ENCODE measurements at regions not wholly inside any gene's neighbourhood (a gene's known extent, or its start where the extent isn't known, plus 50 kb on each side); places are given as distances from the start of the nearest gene placed in this dataset.
A peak's percentile ranks its signal among the peaks of the same experiment; 100 is the strongest.

GRCh38 chr9:655875-656274 lies 185.6 kb upstream of the DMRT1 start:
- Histone ChIP-seq H4K20me1 (ENCODE audit: insufficient read depth, low read length, poor library complexity, severe bottlenecking) (no peaks in the 10 kb centered on the region), H3K9me2 (replicated peaks; ENCODE audit: low read depth, low read length) (no peaks in the 10 kb centered on the region), H3K27me3 (ENCODE audit: insufficient read depth, low read length, poor library complexity, severe bottlenecking) (no peaks in the 10 kb centered on the region), H3K79me2 (ENCODE audit: insufficient read depth, low read length) (no peaks in the 10 kb centered on the region), H3K9ac (ENCODE audit: low read depth, low read length, poor library complexity, severe bottlenecking) (peak overlapping the region; percentile 12), H2AFZ (ENCODE audit: low read length) (no peak overlapping the region), H3K4me2 (ENCODE audit: low read depth, low read length, poor library complexity, severe bottlenecking) (no peak overlapping the region), H3K4me3 (ENCODE audit: low read length, poor library complexity, severe bottlenecking) (no peak overlapping the region), H3F3A (ENCODE audit: low read depth) (no peaks in the 10 kb centered on the region), H3K4me1 (ENCODE audit: insufficient read depth, low read length, poor library complexity, severe bottlenecking) (peaks cover 82% of the 10 kb centered on the region), H3K9me3 (ENCODE audit: insufficient read depth, low read depth, low read length) (no peaks in the 10 kb centered on the region), H3K36me3 (ENCODE audit: insufficient read depth, low read length) (no peaks in the 10 kb centered on the region)
- no peak for TF ChIP-seq EZH2phosphoT487 (IDR thresholded peaks at IDR 0.05; ENCODE audit: borderline replicate concordance)
- TF ChIP-seq CTCF (conservative IDR thresholded peaks at IDR 0.05; ENCODE audit: low read length), result no peak

- H4K20me1 ChIP-seq (ENCODE audit: insufficient read depth, low read length, poor library complexity, severe bottlenecking), result no peaks in the 10 kb centered on the region
- H3K4me2 ChIP-seq (ENCODE audit: low read depth, low read length, poor library complexity, severe bottlenecking), result peak overlapping the region; percentile 8
- no peak overlapping the region for H3K4me3 ChIP-seq (ENCODE audit: low read length, poor library complexity, severe bottlenecking)
- no peaks in the 10 kb centered on the region for H3K27me3 ChIP-seq (ENCODE audit: insufficient read depth, low read length, poor library complexity, severe bottlenecking)
- H2AFZ ChIP-seq (ENCODE audit: low read length), result no peak overlapping the region; the same call in 1 of the 2 replicates
- H3K9ac ChIP-seq (ENCODE audit: low read depth, low read length, poor library complexity, severe bottlenecking), result peak overlapping the region; percentile 4
- H3K79me2 ChIP-seq (ENCODE audit: insufficient read depth, low read length), result no peaks in the 10 kb centered on the region
- no peaks in the 10 kb centered on the region for H3K36me3 ChIP-seq (ENCODE audit: insufficient read depth, low read length)
- H3K9me3 ChIP-seq (ENCODE audit: insufficient read depth, low read depth, low read length), result no peaks in the 10 kb centered on the region
- H3K4me1 ChIP-seq (ENCODE audit: insufficient read depth, low read length, poor library complexity, severe bottlenecking), result peaks cover 77% of the 10 kb centered on the region
- H3F3A ChIP-seq (ENCODE audit: low read depth), result no peaks in the 10 kb centered on the region
- no peaks in the 10 kb centered on the region for H3K9me2 ChIP-seq (replicated peaks; ENCODE audit: low read depth, low read length)
- TF ChIP-seq EZH2phosphoT487 (IDR thresholded peaks at IDR 0.05; ENCODE audit: borderline replicate concordance) (no peak), CTCF (conservative IDR thresholded peaks at IDR 0.05; ENCODE audit: low read length) (peak; percentile 58)
Observed at GRCh38 chr9:656926-657568, 184.4 kb upstream of the DMRT1 start.

- H3K36me3 ChIP-seq (ENCODE audit: insufficient read depth, low read length), result no peaks in the 10 kb centered on the region
- H3K27me3 ChIP-seq (ENCODE audit: insufficient read depth, low read length, poor library complexity, severe bottlenecking), result no peaks in the 10 kb centered on the region
- no peak for TF ChIP-seq EZH2phosphoT487 (IDR thresholded peaks at IDR 0.05; ENCODE audit: borderline replicate concordance)
- H3K79me2 ChIP-seq (ENCODE audit: insufficient read depth, low read length), result no peaks in the 10 kb centered on the region
- peaks cover 73% of the 10 kb centered on the region for H3K4me1 ChIP-seq (ENCODE audit: insufficient read depth, low read length, poor library complexity, severe bottlenecking)
- H3K4me3 ChIP-seq (ENCODE audit: low read length, poor library complexity, severe bottlenecking), result no peak overlapping the region
- peak overlapping the region; percentile 71 for H3K4me2 ChIP-seq (ENCODE audit: low read depth, low read length, poor library complexity, severe bottlenecking)
- no peaks in the 10 kb centered on the region; the same call in 1 of the 2 replicates for H3F3A ChIP-seq (ENCODE audit: low read depth)
- no peaks in the 10 kb centered on the region for H3K9me2 ChIP-seq (replicated peaks; ENCODE audit: low read depth, low read length)
- peak overlapping the region; percentile 46 for H3K9ac ChIP-seq (ENCODE audit: low read depth, low read length, poor library complexity, severe bottlenecking)
- no peaks in the 10 kb centered on the region for H3K9me3 ChIP-seq (ENCODE audit: insufficient read depth, low read depth, low read length)
- no peaks in the 10 kb centered on the region for H4K20me1 ChIP-seq (ENCODE audit: insufficient read depth, low read length, poor library complexity, severe bottlenecking)
- H2AFZ ChIP-seq (ENCODE audit: low read length), result no peak overlapping the region
Observed at GRCh38 chr9:659286-659685, 182.2 kb upstream of the DMRT1 start.

GRCh38 chr9:660227-660626 lies 181.3 kb upstream of the DMRT1 start:
- peak overlapping the region; percentile 71 for H3K4me2 ChIP-seq (ENCODE audit: low read depth, low read length, poor library complexity, severe bottlenecking)
- H3K4me1 ChIP-seq (ENCODE audit: insufficient read depth, low read length, poor library complexity, severe bottlenecking), result peaks cover 67% of the 10 kb centered on the region
- H3K36me3 ChIP-seq (ENCODE audit: insufficient read depth, low read length), result no peaks in the 10 kb centered on the region
- no peaks in the 10 kb centered on the region for H3K79me2 ChIP-seq (ENCODE audit: insufficient read depth, low read length)
- no peaks in the 10 kb centered on the region for H4K20me1 ChIP-seq (ENCODE audit: insufficient read depth, low read length, poor library complexity, severe bottlenecking)
- H2AFZ ChIP-seq (ENCODE audit: low read length), result no peak overlapping the region
- H3K27me3 ChIP-seq (ENCODE audit: insufficient read depth, low read length, poor library complexity, severe bottlenecking), result no peaks in the 10 kb centered on the region
- no peaks in the 10 kb centered on the region for H3K9me2 ChIP-seq (replicated peaks; ENCODE audit: low read depth, low read length)
- H3K9ac ChIP-seq (ENCODE audit: low read depth, low read length, poor library complexity, severe bottlenecking), result peak overlapping the region; percentile 46
- H3F3A ChIP-seq (ENCODE audit: low read depth), result no peaks in the 10 kb centered on the region; the same call in 1 of the 2 replicates
- H3K9me3 ChIP-seq (ENCODE audit: insufficient read depth, low read depth, low read length), result no peaks in the 10 kb centered on the region
- no peak for TF ChIP-seq CTCF (conservative IDR thresholded peaks at IDR 0.05; ENCODE audit: low read length)
- no peak for TF ChIP-seq EZH2phosphoT487 (IDR thresholded peaks at IDR 0.05; ENCODE audit: borderline replicate concordance)
- H3K4me3 ChIP-seq (ENCODE audit: low read length, poor library complexity, severe bottlenecking), result peak overlapping the region; percentile 39
